OCI-LY7 (cell line): ENCODE measurements at regions not wholly inside any gene's neighbourhood (a gene's known extent, or its start where the extent isn't known, plus 50 kb on each side); places are given as distances from the start of the nearest gene placed in this dataset.

Experiments used
- EZH2phosphoT487 ChIP-seq: fragments of 200-600 bp; sonication (generic); IDR thresholded peaks from 2 replicates; pipeline ENCODE4 v1.6.1; 2018; ENCODE audit warnings: low read depth, borderline replicate concordance, mild to moderate bottlenecking, mixed run types, antibody characterized with exemption, low read length, moderate library complexity, mixed read lengths
- TF ChIP-seq, protein P1 (sequence below): fragments of 200-600 bp; sonication (generic); conservative IDR thresholded peaks from 2 replicates; pipeline ENCODE4 v1.5.1; 2014; ENCODE audit warnings: mild to moderate bottlenecking, antibody characterized with exemption, low read length, moderate library complexity, mixed read lengths

DNA sequence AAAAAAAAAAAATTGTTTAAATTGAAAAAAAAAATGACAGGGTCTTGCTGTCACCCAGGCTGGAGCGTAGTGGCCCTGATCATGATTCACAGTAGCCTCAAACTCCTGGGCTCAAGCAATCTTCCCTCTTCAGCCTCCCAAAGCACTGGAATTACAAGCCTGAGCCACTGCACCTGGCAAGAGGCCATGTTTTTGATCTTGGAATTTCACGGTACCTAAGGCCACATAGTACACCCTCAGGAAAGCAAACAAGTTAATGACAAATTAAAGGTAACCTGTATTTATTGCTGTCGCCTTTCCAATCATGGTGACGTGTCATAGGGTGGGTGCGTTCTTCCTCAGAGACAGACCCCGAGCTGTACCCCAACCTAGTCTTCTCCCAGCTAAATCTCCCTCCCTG lies 79.2 kb downstream of the LINC00237 start:
- TF ChIP-seq, protein P1, sequence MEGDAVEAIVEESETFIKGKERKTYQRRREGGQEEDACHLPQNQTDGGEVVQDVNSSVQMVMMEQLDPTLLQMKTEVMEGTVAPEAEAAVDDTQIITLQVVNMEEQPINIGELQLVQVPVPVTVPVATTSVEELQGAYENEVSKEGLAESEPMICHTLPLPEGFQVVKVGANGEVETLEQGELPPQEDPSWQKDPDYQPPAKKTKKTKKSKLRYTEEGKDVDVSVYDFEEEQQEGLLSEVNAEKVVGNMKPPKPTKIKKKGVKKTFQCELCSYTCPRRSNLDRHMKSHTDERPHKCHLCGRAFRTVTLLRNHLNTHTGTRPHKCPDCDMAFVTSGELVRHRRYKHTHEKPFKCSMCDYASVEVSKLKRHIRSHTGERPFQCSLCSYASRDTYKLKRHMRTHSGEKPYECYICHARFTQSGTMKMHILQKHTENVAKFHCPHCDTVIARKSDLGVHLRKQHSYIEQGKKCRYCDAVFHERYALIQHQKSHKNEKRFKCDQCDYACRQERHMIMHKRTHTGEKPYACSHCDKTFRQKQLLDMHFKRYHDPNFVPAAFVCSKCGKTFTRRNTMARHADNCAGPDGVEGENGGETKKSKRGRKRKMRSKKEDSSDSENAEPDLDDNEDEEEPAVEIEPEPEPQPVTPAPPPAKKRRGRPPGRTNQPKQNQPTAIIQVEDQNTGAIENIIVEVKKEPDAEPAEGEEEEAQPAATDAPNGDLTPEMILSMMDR = no peak
- TF ChIP-seq EZH2phosphoT487 = no peak
